GM19468 (cell line): ENCODE measurements at regions not wholly inside any gene's neighbourhood (a gene's known extent, or its start where the extent isn't known, plus 50 kb on each side); places are given as distances from the start of the nearest gene placed in this dataset.

ENCODE experiments used
- ATAC-seq: cut with Tn5 transposase; IDR thresholded peaks from one replicate; pipeline ENCODE4 v1.9.1; 2021; ENCODE audit warnings: mild to moderate bottlenecking, moderate library complexity, moderate number of reproducible peaks; ENCODE audit not compliant: unreplicated experiment; ENCODE audit errors: extremely low read depth

GRCh38 chr12:77640356-77640755 lies 190.3 kb upstream of the NAV3 start:
- no peak for ATAC-seq

- ATAC-seq = no peak
These were observed 199.8 kb upstream of the NAV3 start for GRCh38 chr12:77630790-77631445.

GRCh38 chr12:77630344-77630743 lies 200.3 kb upstream of the NAV3 start:
- ATAC-seq = no peak

GRCh38 chr12:77629141-77629540 lies 201.6 kb upstream of the NAV3 start:
- no peak for ATAC-seq

GRCh38 chr12:77625441-77625840 lies 205.3 kb upstream of the NAV3 start:
- ATAC-seq = no peak

GRCh38 chr12:77619425-77619824 lies 211.3 kb upstream of the NAV3 start:
- no peak for ATAC-seq

GRCh38 chr12:77617818-77618217 lies 212.9 kb upstream of the NAV3 start:
- ATAC-seq = no peak

- ATAC-seq = no peak
These were observed 215.4 kb upstream of the NAV3 start for GRCh38 chr12:77615332-77615731.

- no peak for ATAC-seq
These were observed 217.3 kb upstream of the NAV3 start for GRCh38 chr12:77613411-77613810.

GRCh38 chr12:77610446-77610845 lies 220.2 kb upstream of the NAV3 start:
- no peak for ATAC-seq

- no peak for ATAC-seq
These were observed 221.7 kb upstream of the NAV3 start for GRCh38 chr12:77609016-77609415.

GRCh38 chr12:77608271-77608824 lies 222.3 kb upstream of the NAV3 start:
- no peak for ATAC-seq

- no peak for ATAC-seq
These were observed 224.3 kb upstream of the NAV3 start for GRCh38 chr12:77606348-77606747.

- no peak for ATAC-seq
These were observed 226.7 kb upstream of the NAV3 start for GRCh38 chr12:77603946-77604345.

- peak; percentile 33 for ATAC-seq
These were observed 229.6 kb upstream of the NAV3 start for GRCh38 chr12:77601069-77601468.

GRCh38 chr12:77600468-77600843 lies 230.2 kb upstream of the NAV3 start:
- ATAC-seq = peak; percentile 6

- ATAC-seq = peak; percentile 61
These were observed 230.8 kb upstream of the NAV3 start for GRCh38 chr12:77599782-77600467.

- ATAC-seq = no peak
These were observed 236.3 kb upstream of the NAV3 start for GRCh38 chr12:77594366-77594765.

GRCh38 chr12:77592836-77593235 lies 237.9 kb upstream of the NAV3 start:
- no peak for ATAC-seq

GRCh38 chr12:77591959-77592743 lies 238.5 kb upstream of the NAV3 start:
- no peak for ATAC-seq

GRCh38 chr12:77590306-77590705 lies 240.4 kb upstream of the NAV3 start:
- no peak for ATAC-seq
